BE2C (cell line): ENCODE measurements at regions not wholly inside any gene's neighbourhood (a gene's known extent, or its start where the extent isn't known, plus 50 kb on each side); places are given as distances from the start of the nearest gene placed in this dataset.
"Not testable (repeated sequence)": the region's sequence is repeated elsewhere in the genome, so short reads cannot be mapped to it uniquely, and the experiment has no call there.

Source experiments
- DNase-seq: peaks from one replicate; pipeline ENCODE4 v3.0.0-alpha.2; 2020
- H3K27me3 ChIP-seq: fragments of 250-450 bp; sonication (Bioruptor Pico); 2 replicates; pipeline ENCODE4 v1.5.1; 2020; ENCODE audit warnings: mild to moderate bottlenecking
- H3K36me3 ChIP-seq: fragments of 250-450 bp; sonication (Bioruptor Pico); 2 replicates; pipeline ENCODE4 v1.5.1; 2020; ENCODE audit warnings: mild to moderate bottlenecking
- H3K4me1 ChIP-seq: fragments of 250-450 bp; sonication (Bioruptor Pico); 2 replicates; pipeline ENCODE4 v1.5.1; 2020
- H3K4me3 ChIP-seq: 2 replicates; pipeline ENCODE4 v1.5.1; 2011; ENCODE audit warnings: low read depth, low read length
- H3K9me3 ChIP-seq: fragments of 250-450 bp; sonication (Bioruptor Pico); 2 replicates; pipeline ENCODE4 v1.5.1; 2020

- H3K4me3 ChIP-seq, H3K9me3 ChIP-seq, H3K4me1 ChIP-seq, DNase-seq, H3K36me3 ChIP-seq, H3K27me3 ChIP-seq: not testable (repeated sequence)
Observed at GRCh38 chr2:87636246-87636645, 111.6 kb upstream of the PLGLB2 start.

DNA sequence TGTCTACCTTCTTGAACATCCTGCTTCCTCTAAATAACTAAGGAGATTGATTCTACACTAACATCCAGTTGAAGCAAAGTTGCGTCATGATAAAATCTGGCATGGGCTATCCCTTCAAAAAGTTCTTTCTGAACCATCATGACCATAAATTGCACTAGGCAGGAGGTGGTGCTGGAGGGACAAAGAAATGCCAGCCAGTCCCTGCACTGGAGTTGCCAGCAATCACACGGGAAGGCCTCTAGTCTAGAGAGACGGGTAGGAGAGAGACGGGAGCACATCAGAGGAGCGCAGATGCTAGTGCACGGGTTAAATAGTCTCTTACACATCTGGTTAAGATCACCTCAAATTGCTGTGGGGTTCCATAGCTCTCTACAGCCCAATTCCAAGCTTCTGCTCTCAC, 111.2 kb upstream of the PLGLB2 start:
- not testable (repeated sequence) for DNase-seq, H3K4me1 ChIP-seq, H3K9me3 ChIP-seq, H3K4me3 ChIP-seq, H3K27me3 ChIP-seq, H3K36me3 ChIP-seq

DNA sequence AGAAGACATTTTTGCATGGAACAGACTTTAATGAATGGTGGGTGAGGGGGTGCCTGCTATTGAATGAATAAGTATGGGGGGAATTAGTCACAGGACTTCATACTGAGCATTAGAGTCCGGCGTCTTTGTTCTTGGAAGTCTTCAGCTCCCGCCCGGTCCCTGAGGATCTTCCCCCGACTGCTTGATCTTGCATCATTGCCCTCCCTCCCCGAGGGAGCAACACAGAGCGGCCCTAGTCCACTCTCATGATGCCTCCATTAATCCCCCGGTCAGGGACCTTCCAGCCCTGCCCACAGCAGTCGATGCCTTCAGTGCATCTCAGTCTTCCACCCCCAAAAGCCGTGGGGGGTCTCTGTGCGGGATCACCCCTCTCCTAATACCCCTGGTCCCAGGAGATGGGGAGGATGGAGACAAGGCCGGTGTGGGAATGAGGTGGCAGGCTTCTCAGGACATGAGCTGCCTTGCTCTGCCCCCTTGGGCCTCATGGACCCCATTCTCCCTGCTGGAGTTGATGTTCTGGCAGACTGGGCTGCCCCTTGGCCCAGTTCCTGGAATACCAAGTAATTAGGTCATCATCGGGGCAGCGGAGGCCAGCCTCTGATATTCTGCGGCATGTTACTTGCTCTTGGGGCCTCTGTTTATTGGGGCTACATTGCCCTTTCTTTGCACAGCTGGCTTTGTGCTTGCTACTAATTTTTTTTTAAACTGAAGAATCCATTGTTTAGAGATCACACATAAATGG, 110.5 kb upstream of the PLGLB2 start:
- DNase-seq, H3K9me3 ChIP-seq: not testable (repeated sequence)

GRCh38 chr2:87638114-87638807, 109.6 kb upstream of the PLGLB2 start:
- not testable (repeated sequence) for H3K9me3 ChIP-seq, H3K4me1 ChIP-seq

More for the DNA sequence above, 110.5 kb upstream of the PLGLB2 start:
- not testable (repeated sequence) for H3K4me3 ChIP-seq, H3K36me3 ChIP-seq, H3K27me3 ChIP-seq, H3K4me1 ChIP-seq

DNA sequence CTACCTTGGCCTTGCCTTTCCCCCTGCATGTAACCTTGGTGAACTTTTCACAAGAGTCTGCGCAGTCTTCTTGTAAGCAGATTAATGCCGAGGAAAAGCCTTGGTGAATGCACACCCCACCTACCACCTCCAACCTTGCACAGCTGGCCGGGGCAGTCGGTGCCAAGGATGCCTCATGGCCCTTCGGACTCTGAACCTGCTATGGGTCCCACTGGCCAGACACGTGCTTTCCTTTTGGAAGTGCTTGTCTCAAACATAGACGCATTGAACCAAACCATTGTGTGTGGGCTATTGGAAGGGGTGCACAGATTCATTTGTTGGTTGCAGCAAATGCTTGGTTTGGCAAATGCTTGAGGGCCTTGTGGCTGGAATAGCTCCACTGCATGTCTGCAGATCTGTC, 109.0 kb upstream of the PLGLB2 start:
- not testable (repeated sequence) for H3K4me1 ChIP-seq, DNase-seq, H3K4me3 ChIP-seq, H3K36me3 ChIP-seq, H3K9me3 ChIP-seq, H3K27me3 ChIP-seq

More at GRCh38 chr2:87638114-87638807, 109.6 kb upstream of the PLGLB2 start:
- not testable (repeated sequence) for H3K27me3 ChIP-seq, H3K4me3 ChIP-seq, DNase-seq, H3K36me3 ChIP-seq

DNA sequence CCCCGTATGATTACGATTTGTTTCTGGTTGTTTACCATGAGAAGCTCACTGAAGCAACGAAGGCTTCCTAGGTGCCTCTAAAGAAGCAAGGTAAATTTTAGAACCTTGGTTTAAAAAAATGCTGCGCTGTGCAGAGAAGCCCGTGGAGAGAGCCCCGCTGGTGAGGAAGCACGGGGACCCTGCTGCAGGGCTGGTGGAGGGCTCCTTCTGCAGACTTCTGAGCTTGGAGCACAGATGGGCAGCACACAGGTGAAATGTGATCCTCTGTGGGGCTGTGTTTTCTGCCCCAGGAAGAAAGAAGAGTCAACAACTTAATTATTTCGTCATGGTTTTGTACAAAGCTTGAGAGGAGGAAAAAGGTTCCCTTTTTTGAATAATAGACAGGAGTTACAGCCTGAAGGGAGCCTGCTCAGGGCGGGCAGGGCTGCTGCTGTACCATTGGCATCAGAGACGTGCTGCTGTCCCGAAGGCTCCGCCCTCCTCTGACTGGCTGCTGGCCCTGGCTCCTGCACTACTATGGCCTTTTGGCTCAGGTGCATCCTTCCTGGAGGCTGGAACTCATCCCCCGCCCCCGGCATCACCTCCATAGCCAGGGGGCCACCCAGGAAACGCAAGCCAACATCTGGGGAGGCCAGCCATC, 108.0 kb upstream of the PLGLB2 start:
- DNase-seq, H3K36me3 ChIP-seq, H3K4me1 ChIP-seq, H3K9me3 ChIP-seq, H3K27me3 ChIP-seq, H3K4me3 ChIP-seq: not testable (repeated sequence)

GRCh38 chr2:87640961-87641563, 106.8 kb upstream of the PLGLB2 start:
- not testable (repeated sequence) for H3K36me3 ChIP-seq, DNase-seq, H3K27me3 ChIP-seq, H3K9me3 ChIP-seq, H3K4me1 ChIP-seq, H3K4me3 ChIP-seq

- H3K4me3 ChIP-seq, H3K9me3 ChIP-seq, H3K27me3 ChIP-seq, H3K4me1 ChIP-seq, H3K36me3 ChIP-seq, DNase-seq: not testable (repeated sequence)
Observed at GRCh38 chr2:87643165-87643564, 104.7 kb upstream of the PLGLB2 start.

GRCh38 chr2:87647737-87648498, 100.0 kb upstream of the PLGLB2 start:
- not testable (repeated sequence) for H3K4me3 ChIP-seq, H3K36me3 ChIP-seq, H3K4me1 ChIP-seq, H3K9me3 ChIP-seq, H3K27me3 ChIP-seq, DNase-seq

DNA sequence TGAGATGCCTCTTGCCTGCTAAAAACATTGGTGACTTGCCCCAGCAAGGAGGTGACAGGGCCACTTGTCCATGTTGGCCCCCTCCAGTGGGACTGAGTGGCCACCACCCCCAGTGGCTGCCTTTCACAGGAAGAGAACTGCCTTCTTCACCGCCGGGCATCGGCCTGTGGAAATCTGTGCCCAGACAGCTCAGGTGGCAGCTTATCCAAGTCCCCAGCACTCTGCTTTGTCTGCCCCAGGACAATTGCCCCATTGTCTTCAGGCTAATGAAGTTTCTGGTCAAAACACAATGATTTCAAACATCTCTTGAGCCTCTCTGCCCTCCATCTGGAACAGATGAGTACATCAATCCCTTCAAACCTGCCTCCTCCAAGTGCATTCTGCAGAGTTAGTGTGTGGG, 99.1 kb upstream of the PLGLB2 start:
- not testable (repeated sequence) for DNase-seq, H3K27me3 ChIP-seq, H3K4me3 ChIP-seq, H3K9me3 ChIP-seq, H3K36me3 ChIP-seq, H3K4me1 ChIP-seq

DNA sequence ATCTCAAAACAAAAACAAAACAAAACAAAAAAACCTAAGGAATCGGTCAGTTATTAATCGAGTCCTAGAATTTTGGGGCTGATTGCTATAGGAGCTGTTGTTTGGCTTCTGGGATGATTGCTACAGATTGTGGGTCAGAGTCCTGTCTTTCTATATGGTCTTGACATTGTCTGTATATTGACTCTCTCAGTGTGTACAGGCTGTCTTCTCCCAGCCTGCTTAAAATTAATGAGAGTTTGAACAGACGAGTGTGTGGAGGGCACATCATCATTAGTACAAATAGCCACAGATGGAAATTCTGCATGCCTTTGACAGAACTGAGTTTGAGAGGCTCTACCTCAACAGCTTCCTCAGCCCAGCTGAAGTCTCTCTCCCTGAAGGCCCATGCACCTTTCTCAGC, 98.0 kb upstream of the PLGLB2 start:
- DNase-seq, H3K9me3 ChIP-seq, H3K27me3 ChIP-seq, H3K4me3 ChIP-seq, H3K4me1 ChIP-seq, H3K36me3 ChIP-seq: not testable (repeated sequence)

- H3K4me1 ChIP-seq, H3K36me3 ChIP-seq, H3K9me3 ChIP-seq, H3K4me3 ChIP-seq, DNase-seq, H3K27me3 ChIP-seq: not testable (repeated sequence)
Observed at GRCh38 chr2:87650837-87651236, 97.0 kb upstream of the PLGLB2 start.

GRCh38 chr2:87651589-87651988, 96.3 kb upstream of the PLGLB2 start:
- not testable (repeated sequence) for H3K36me3 ChIP-seq, DNase-seq, H3K9me3 ChIP-seq, H3K4me1 ChIP-seq, H3K4me3 ChIP-seq, H3K27me3 ChIP-seq

GRCh38 chr2:87653373-87653772, 94.5 kb upstream of the PLGLB2 start:
- not testable (repeated sequence) for H3K4me1 ChIP-seq, H3K36me3 ChIP-seq, H3K27me3 ChIP-seq, H3K4me3 ChIP-seq, H3K9me3 ChIP-seq, DNase-seq

DNA sequence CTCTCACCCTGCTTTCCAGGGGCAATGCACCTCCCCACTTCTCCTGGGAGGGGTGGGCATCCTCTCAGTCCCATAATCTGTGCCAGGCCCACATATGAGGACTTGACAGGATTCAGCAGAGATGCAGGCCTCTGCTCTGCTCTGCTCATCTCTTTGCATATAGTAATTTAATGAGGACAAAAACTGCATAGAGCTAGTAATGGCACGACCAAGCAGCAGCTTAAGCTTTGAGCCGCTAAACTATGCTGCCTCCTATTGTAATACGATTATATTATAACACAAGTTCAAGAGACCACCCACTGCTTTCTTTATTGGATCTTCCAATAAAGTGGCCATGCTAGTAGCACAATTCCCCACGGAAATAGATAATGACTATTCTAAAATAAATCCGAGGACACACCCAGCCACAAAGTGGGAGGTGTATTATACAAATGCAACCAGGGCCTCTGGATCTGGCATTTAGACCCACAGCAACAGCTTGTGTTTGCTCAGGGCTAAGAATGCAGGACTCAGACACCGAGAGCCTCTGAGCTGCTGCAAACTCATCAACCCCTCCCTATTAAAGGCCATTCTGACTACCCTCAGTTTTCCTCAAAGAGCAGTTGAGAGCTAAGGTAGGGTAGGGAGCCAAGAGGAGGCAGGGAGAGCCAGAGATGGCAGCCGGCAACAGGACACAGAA, 93.6 kb upstream of the PLGLB2 start:
- H3K4me3 ChIP-seq, H3K27me3 ChIP-seq, H3K9me3 ChIP-seq, DNase-seq, H3K4me1 ChIP-seq, H3K36me3 ChIP-seq: not testable (repeated sequence)
